HepG2 (cell line): ENCODE measurements at regions not wholly inside any gene's neighbourhood (a gene's known extent, or its start where the extent isn't known, plus 50 kb on each side); places are given as distances from the start of the nearest gene placed in this dataset.

Experiments used
- ATAC-seq: fragments of 200-7000 bp; cut with Tn5 transposase; 3 replicates; pipeline ENCODE4 v1.9.1; 2020; ENCODE audit warnings: mild to moderate bottlenecking, moderate library complexity
- BruUV-seq: library from RNA; stranded (reverse); fragments of 400-500 nt; replicated peaks from 2 replicates; lab custom pipeline; 2021; lab: Mats Ljungman, UMichigan
- CTCF ChIA-PET: fragments of 300-600 bp; formaldehyde crosslinking; extraction: SDS; loops from one replicate; lab custom pipeline; 2021; ENCODE audit warnings: low total read pairs, inconsistent platforms, low intra/inter-chr PET ratio; lab: Yijun Ruan, JAX
- POLR2A ChIA-PET: fragments of 350-600 bp; sonication (Branson Sonifier 250); formaldehyde crosslinking; loops from one replicate; lab custom pipeline; 2020; ENCODE audit warnings: antibody characterized with exemption, inconsistent platforms; lab: Yijun Ruan, JAX
- DNase-seq: peaks from one replicate; pipeline ENCODE4 v3.0.0-alpha.2; 2015; ENCODE audit warnings: low spot score
- FAIRE-seq: peaks from 3 replicates; lab custom pipeline; 2011; peaks lifted over from hg19 to GRCh38; lab: Jason Lieb, UNC
- H2AFZ ChIP-seq: one replicate; pipeline ENCODE4 v1.6.1; 2011; ENCODE audit warnings: low read length, inconsistent platforms
- H3K27ac ChIP-seq: fragments of 300-600 bp; 3 replicates; pipeline ENCODE4 v1.8.0; 2011; ENCODE audit warnings: mixed run types, mild to moderate bottlenecking, mixed read lengths, low read length, inconsistent platforms; ENCODE audit not compliant: insufficient read depth; ENCODE audit errors: extremely low read length
- H3K27me3 ChIP-seq, 2 experiments: fragments of 200-600 bp in 1 of 2; 2 replicates in 1 of 2; 3 replicates in 1 of 2; pipeline versions ENCODE4 v1.6.0 to v1.8.0; 2011; ENCODE audit warnings: low read length in 2 of 2, mild to moderate bottlenecking in 2 of 2, moderate library complexity in 2 of 2, inconsistent platforms in 1 of 2; ENCODE audit not compliant: insufficient read depth in 2 of 2, control insufficient read depth in 1 of 2
- H3K36me3 ChIP-seq, 2 experiments: fragments of 200-600 bp in 1 of 2; replicated peaks in 1 of 2; 2 replicates in 1 of 2; 3 replicates in 1 of 2; pipeline versions ENCODE4 v1.5.1 to v1.8.0; 2011; ENCODE audit warnings: low read length in 2 of 2, inconsistent platforms in 1 of 2; ENCODE audit not compliant: insufficient read depth in 2 of 2, control insufficient read depth in 1 of 2
- H3K4me1 ChIP-seq: 2 replicates; pipeline ENCODE4 v1.5.1; 2012; ENCODE audit warnings: low read length, inconsistent platforms; ENCODE audit not compliant: insufficient read depth
- H3K4me2 ChIP-seq: 2 replicates; pipeline ENCODE4 v1.6.0; 2011; ENCODE audit warnings: low read depth, low read length, inconsistent platforms
- H3K4me3 ChIP-seq, 3 experiments: fragments of 200-600 bp in 1 of 3; sonication (generic), shearing (Covaris generic) in 1 of 3; replicated peaks in 1 of 3; 2 replicates each; pipeline ENCODE4 v1.5.1; 2011 to 2016; ENCODE audit warnings: low read length in 3 of 3, inconsistent platforms in 2 of 3, low read depth in 2 of 3, mild to moderate bottlenecking in 2 of 3, control low read depth in 1 of 3, mixed read lengths in 1 of 3; ENCODE audit not compliant: insufficient read depth in 1 of 3
- H3K79me2 ChIP-seq: one replicate; pipeline ENCODE4 v1.6.1; 2011; ENCODE audit warnings: low read length, inconsistent platforms; ENCODE audit not compliant: insufficient read depth
- H3K9ac ChIP-seq: 2 replicates; pipeline ENCODE4 v1.6.0; 2011; ENCODE audit warnings: mild to moderate bottlenecking, low read depth, low read length, inconsistent platforms; ENCODE audit not compliant: insufficient read depth
- H3K9me3 ChIP-seq: 2 replicates; pipeline ENCODE4 v1.5.1; 2012; ENCODE audit warnings: mild to moderate bottlenecking, low read length
- H4K20me1 ChIP-seq: 2 replicates; pipeline ENCODE4 v1.6.0; 2011; ENCODE audit warnings: inconsistent platforms, mild to moderate bottlenecking, low read length, moderate library complexity; ENCODE audit not compliant: insufficient read depth
- CENPT ChIP-seq: sonication (generic); formaldehyde crosslinking; IDR thresholded peaks from 2 replicates; pipeline ENCODE4 v1.8.0; 2022; ENCODE audit warnings: low read depth, mild to moderate bottlenecking, moderate library complexity, missing genetic modification reagents
- GABPB1 ChIP-seq: IDR thresholded peaks from 2 replicates; pipeline ENCODE4 v1.6.1; 2016; ENCODE audit warnings: mild to moderate bottlenecking, missing genetic modification reagents, moderate library complexity, missing compliant biosample characterization
- KLF13 ChIP-seq: sonication (generic); formaldehyde crosslinking; IDR thresholded peaks from 2 replicates; pipeline ENCODE4 v1.4.0; 2020; ENCODE audit warnings: mild to moderate bottlenecking, missing genetic modification reagents
- TOE1 ChIP-seq: sonication (generic); formaldehyde crosslinking; IDR thresholded peaks from 2 replicates; pipeline ENCODE4 v1.4.0; 2020; ENCODE audit warnings: mild to moderate bottlenecking, missing genetic modification reagents
- ZC3H13 ChIP-seq: sonication (generic); formaldehyde crosslinking; IDR thresholded peaks from 2 replicates; pipeline ENCODE4 v1.8.1; 2023; ENCODE audit warnings: mild to moderate bottlenecking, missing genetic modification reagents, moderate library complexity
- ZEB1 ChIP-seq: IDR thresholded peaks from 2 replicates; pipeline ENCODE4 v1.6.1; 2012; ENCODE audit warnings: mild to moderate bottlenecking, low read depth, inconsistent platforms; ENCODE audit not compliant: insufficient replicate concordance
- ZNF3 ChIP-seq: IDR thresholded peaks from 2 replicates; pipeline ENCODE4 v1.7.0; 2017; ENCODE audit warnings: inconsistent platforms
- ZNF501 ChIP-seq: sonication (generic); formaldehyde crosslinking; IDR thresholded peaks from 2 replicates; pipeline ENCODE4 v1.5.1; 2020; ENCODE audit warnings: mild to moderate bottlenecking, moderate library complexity, missing genetic modification reagents
- ZNF776 ChIP-seq: sonication (generic); formaldehyde crosslinking; IDR thresholded peaks from 2 replicates; pipeline ENCODE4 v1.4.0; 2020; ENCODE audit warnings: mild to moderate bottlenecking, missing genetic modification reagents
- ZNF878 ChIP-seq: sonication (generic); formaldehyde crosslinking; IDR thresholded peaks from 2 replicates; pipeline ENCODE4 v1.8.1; 2023; ENCODE audit warnings: mild to moderate bottlenecking, missing genetic modification reagents, moderate library complexity
- WGBS: methylation state at CpG from one replicate; pipeline ENCODE4 v1.1.6; 2017; ENCODE audit warnings: low lambda C conversion rate; 5-methylcytosine and 5-hydroxymethylcytosine counted together
- in situ Hi-C: cut with HindIII; loops from 2 replicates; pipeline ENCODE4 v1.10.0; 2017; ENCODE audit warnings: low pct_unique_long_range_greater_than_20kb; ENCODE audit not compliant: extremely low pct_ligation_motif_present
- intact Hi-C: fragments of 100-400 bp; cut with micrococcal nuclease; formaldehyde crosslinking; loops from one replicate; pipeline ENCODE4 v1.10.0; 2022; ENCODE audit not compliant: unreplicated experiment
- TF ChIP-seq, protein P1 (sequence below): sonication (generic); formaldehyde crosslinking; IDR thresholded peaks from 2 replicates; pipeline ENCODE4 v1.4.0; 2020; ENCODE audit warnings: mild to moderate bottlenecking, missing genetic modification reagents
- TF ChIP-seq, protein P2 (sequence below): sonication (generic); formaldehyde crosslinking; IDR thresholded peaks from 2 replicates; pipeline ENCODE4 v1.5.0; 2020; ENCODE audit warnings: mild to moderate bottlenecking, missing genetic modification reagents
- TF ChIP-seq, protein P3 (sequence below): IDR thresholded peaks from 2 replicates; pipeline ENCODE4 v1.6.1; 2016; ENCODE audit warnings: low read depth, control low read depth

DNA sequence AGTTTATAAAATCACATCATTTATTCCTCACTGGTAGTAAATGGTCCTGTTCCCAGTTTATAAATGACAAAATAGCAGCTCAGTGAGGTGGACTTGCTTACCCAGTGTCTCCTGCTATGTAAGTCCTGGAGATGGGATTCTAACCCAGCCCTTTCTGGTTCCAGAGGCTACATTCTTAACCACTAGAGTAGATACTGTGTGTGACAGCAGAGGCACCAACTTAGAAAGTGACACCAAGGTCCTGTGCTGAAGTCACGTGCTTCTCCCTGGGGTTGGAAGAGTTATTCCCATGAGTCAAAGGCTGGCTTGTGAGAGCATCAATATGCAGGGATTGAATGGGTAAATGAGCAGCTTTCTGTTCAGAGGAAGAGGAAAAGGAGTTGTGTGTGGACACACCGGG is 167.3 kb upstream of the IRX3 start:
- no peak overlapping the region for H3K9ac ChIP-seq
- H3K4me3 ChIP-seq = no peak overlapping the region
- no peaks in the 10 kb centered on the region for H3K79me2 ChIP-seq
- no peak overlapping the region for H3K27ac ChIP-seq
- peaks cover 0 to 26% of the 10 kb centered on the region in 2 experiments; a peak in 1 of 5 replicates for H3K27me3 ChIP-seq
- no peak for FAIRE-seq
- H4K20me1 ChIP-seq = no peaks in the 10 kb centered on the region
- in situ Hi-C loops = no loop called here
- DNase-seq = no peak
- no peaks in the 10 kb centered on the region for H3K4me1 ChIP-seq
- ATAC-seq = no peak
- intact Hi-C loops = no loop called here
- no peaks in the 10 kb centered on the region for H3K9me3 ChIP-seq
- WGBS = 70% methylated on average over 2 of the region's 2 CpGs
- TF ChIP-seq, protein P1, sequence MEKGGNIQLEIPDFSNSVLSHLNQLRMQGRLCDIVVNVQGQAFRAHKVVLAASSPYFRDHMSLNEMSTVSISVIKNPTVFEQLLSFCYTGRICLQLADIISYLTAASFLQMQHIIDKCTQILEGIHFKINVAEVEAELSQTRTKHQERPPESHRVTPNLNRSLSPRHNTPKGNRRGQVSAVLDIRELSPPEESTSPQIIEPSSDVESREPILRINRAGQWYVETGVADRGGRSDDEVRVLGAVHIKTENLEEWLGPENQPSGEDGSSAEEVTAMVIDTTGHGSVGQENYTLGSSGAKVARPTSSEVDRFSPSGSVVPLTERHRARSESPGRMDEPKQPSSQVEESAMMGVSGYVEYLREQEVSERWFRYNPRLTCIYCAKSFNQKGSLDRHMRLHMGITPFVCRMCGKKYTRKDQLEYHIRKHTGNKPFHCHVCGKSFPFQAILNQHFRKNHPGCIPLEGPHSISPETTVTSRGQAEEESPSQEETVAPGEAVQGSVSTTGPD = no peak
- no peak for TF ChIP-seq ZNF3 (CRISPR knock-in tag)
- TF ChIP-seq, protein P2, sequence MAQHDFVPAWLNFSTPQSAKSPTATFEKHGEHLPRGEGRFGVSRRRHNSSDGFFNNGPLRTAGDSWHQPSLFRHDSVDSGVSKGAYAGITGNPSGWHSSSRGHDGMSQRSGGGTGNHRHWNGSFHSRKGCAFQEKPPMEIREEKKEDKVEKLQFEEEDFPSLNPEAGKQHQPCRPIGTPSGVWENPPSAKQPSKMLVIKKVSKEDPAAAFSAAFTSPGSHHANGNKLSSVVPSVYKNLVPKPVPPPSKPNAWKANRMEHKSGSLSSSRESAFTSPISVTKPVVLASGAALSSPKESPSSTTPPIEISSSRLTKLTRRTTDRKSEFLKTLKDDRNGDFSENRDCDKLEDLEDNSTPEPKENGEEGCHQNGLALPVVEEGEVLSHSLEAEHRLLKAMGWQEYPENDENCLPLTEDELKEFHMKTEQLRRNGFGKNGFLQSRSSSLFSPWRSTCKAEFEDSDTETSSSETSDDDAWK (CRISPR knock-in tag) = no peak
- no peak for TF ChIP-seq KLF13 (CRISPR knock-in tag)
- no peak for TF ChIP-seq GABPB1 (CRISPR knock-in tag)
- TF ChIP-seq ZEB1 = no peak
- TF ChIP-seq ZNF776 (CRISPR knock-in tag) = no peak
- no peak for TF ChIP-seq TOE1 (CRISPR knock-in tag)
- TF ChIP-seq ZNF878 (CRISPR knock-in tag) = no peak
- TF ChIP-seq, protein P3, sequence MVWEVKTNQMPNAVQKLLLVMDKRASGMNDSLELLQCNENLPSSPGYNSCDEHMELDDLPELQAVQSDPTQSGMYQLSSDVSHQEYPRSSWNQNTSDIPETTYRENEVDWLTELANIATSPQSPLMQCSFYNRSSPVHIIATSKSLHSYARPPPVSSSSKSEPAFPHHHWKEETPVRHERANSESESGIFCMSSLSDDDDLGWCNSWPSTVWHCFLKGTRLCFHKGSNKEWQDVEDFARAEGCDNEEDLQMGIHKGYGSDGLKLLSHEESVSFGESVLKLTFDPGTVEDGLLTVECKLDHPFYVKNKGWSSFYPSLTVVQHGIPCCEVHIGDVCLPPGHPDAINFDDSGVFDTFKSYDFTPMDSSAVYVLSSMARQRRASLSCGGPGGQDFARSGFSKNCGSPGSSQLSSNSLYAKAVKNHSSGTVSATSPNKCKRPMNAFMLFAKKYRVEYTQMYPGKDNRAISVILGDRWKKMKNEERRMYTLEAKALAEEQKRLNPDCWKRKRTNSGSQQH = no peak
- no peak for TF ChIP-seq ZNF501 (CRISPR knock-in tag)
- TF ChIP-seq ZC3H13 (CRISPR knock-in tag) = no peak
- TF ChIP-seq CENPT (CRISPR knock-in tag) = no peak
- no TSS peak for BruUV-seq
- H3K4me2 ChIP-seq = no peak overlapping the region
- CTCF ChIA-PET = no interaction called here
- POLR2A ChIA-PET = no interaction called here
- H3K36me3 ChIP-seq = no peaks in the 10 kb centered on the region
- H2AFZ ChIP-seq = no peak overlapping the region
